ENCODE measurements at regions not wholly inside any gene's neighbourhood (a gene's known extent, or its start where the extent isn't known, plus 50 kb on each side); places are given as distances from the start of the nearest gene placed in this dataset.

DNA sequence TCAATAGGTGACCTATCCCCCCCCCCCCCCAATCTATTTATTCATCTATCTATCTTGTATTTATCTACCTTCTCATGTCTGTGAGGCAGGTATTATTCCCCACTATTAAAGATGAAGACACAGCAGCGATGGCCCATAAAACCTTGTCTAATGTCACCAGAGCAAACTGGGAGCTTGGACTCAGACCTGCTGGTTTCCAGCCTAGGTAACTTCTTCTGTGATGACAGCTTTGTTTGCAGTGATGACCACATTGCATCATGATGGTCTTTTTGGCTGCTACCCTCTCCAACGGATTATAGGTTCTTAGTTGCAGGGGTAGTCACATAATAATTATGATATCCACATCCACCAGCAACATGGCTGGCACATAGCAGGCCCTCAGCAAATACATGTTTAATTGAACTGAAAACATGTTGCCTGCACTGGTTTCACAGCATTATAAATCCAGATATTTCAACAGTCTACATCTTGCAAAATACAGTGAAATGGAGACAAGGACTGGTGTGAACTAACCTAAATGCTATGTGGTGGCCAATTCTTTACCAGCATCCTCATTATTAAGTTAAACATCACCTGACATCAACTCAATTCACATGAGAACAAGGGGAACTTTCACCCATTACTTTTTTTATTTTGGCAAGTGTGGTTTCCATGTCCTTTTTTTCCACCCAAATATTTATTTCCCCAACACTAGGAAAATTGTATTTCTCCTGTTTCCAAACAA, 712.5 kb upstream of the NRSN1 start:
- 76% methylated on average over 2 of the region's 2 CpGs for WGBS, 2 donors
- H3K9me3 ChIP-seq = no peaks in the 10 kb centered on the region
- no peak overlapping the region for H3K4me3 ChIP-seq
- intact Hi-C loops (cut with DNase I) = no loop called here
- peaks cover 0 to 15% (median 11%) of the 10 kb centered on the region in 9 donors for H3K4me1 ChIP-seq
- TF ChIP-seq, protein P1, sequence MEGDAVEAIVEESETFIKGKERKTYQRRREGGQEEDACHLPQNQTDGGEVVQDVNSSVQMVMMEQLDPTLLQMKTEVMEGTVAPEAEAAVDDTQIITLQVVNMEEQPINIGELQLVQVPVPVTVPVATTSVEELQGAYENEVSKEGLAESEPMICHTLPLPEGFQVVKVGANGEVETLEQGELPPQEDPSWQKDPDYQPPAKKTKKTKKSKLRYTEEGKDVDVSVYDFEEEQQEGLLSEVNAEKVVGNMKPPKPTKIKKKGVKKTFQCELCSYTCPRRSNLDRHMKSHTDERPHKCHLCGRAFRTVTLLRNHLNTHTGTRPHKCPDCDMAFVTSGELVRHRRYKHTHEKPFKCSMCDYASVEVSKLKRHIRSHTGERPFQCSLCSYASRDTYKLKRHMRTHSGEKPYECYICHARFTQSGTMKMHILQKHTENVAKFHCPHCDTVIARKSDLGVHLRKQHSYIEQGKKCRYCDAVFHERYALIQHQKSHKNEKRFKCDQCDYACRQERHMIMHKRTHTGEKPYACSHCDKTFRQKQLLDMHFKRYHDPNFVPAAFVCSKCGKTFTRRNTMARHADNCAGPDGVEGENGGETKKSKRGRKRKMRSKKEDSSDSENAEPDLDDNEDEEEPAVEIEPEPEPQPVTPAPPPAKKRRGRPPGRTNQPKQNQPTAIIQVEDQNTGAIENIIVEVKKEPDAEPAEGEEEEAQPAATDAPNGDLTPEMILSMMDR (IDR thresholded peaks at IDR 0.05) = no peak
- no peaks in the 10 kb centered on the region for H3K27me3 ChIP-seq
- H3K27ac ChIP-seq = peak overlapping the region in 1 of 10 donors; percentile 1
- no peak for DNase-seq
- H3K36me3 ChIP-seq = no peaks in the 10 kb centered on the region
- ATAC-seq = no peak

DNA sequence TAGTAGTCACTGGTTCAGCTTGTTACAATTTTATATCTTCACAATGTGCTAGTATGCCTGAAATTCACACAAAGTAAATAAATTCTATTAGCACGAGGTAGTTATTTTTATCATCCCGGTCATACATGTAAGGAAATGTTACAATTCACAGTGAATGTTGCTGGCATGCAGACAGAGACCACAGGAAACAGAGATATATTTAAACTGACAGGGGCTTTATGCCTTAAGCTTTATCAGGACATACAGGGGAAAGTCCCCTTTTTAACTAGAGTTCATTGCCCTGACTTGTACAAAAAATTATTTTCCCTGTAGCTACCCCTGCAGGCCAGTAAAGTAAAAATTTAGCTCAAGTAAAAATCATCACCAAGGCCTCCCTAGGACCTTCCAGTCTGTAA, 712.0 kb upstream of the NRSN1 start:
- peak in 7 of 8 donors; percentile 25 to 77 (median 65) for ATAC-seq
- Histone ChIP-seq H3K4me3 (no peak overlapping the region), H3K4me1 (peaks cover 0 to 17% (median 11%) of the 10 kb centered on the region in 9 donors), H3K36me3 (no peaks in the 10 kb centered on the region), H3K27me3 (no peaks in the 10 kb centered on the region), H3K9me3 (no peaks in the 10 kb centered on the region), H3K27ac (peak overlapping the region in 1 of 10 donors; percentile 1)
- TF ChIP-seq, protein P1 (IDR thresholded peaks at IDR 0.05) = peak in 7 of 9 donors; percentile 20 to 59 (median 39)
- intact Hi-C loops (cut with DNase I) = no loop called here
- DNase-seq = peak in 1 of 2 donors; percentile 14
- 0 to 1% methylated on average over 2 of the region's 2 CpGs for WGBS, 2 donors

DNA sequence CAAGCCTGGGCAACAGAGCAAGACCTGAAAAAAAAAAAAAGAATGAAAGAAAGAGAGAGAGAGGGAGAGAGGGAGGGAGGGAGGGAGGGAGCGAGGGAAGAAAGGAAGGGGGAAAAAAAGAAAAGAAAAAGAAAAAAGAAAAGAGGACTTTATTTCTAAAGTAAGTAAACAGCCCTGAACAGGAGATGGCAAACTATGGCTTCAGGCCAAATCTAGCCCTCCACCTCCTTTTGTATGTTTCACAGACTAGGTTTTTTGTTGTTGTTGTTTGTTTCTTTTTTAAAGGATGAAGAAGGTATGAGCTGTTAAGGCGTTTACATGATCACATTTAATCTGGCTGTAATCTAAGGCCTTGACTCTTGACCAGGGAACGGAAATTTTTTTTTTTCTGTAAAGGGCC, 711.1 kb upstream of the NRSN1 start:
- no peaks in the 10 kb centered on the region for H3K36me3 ChIP-seq
- H3K4me1 ChIP-seq = peaks cover 0 to 17% (median 11%) of the 10 kb centered on the region in 9 donors
- TF ChIP-seq, protein P1 (IDR thresholded peaks at IDR 0.05) = no peak
- H3K4me3 ChIP-seq = no peak overlapping the region
- ATAC-seq (no peak), DNase-seq (no peak)
- H3K27me3 ChIP-seq = no peaks in the 10 kb centered on the region
- no peaks in the 10 kb centered on the region for H3K9me3 ChIP-seq
- 79 to 82% methylated on average over 3 of the region's 3 CpGs for WGBS, 2 donors
- no peak overlapping the region for H3K27ac ChIP-seq
- intact Hi-C loops (cut with DNase I) = no loop called here

DNA sequence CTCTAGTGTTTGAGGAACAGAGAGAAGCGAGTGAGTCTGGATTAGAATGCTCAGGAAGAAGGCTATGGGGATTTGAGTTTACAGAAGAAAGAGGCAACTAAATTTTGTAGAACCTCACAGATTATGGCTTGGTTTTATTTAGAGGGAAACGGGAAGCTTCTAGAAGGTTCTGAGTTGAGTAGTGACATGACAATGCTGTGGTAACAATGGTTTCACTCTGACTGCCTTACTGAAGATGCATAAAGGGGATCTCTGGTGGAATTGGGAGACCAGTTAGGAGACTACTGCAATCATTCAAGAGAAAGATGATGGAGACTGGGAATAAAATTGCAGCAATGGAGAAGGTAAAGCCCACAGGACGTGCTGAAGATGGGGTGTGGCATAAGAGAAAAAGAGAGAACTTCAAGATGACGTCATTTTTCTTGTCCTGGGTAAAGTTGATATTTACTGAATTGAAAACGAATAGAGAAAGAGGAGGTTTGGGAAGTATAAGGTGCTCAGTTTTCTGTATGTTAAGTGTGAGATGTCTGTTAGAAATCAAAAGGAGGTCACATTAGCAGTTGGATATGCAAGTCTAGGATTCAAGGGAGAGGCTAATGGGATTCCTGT, 710.1 kb upstream of the NRSN1 start:
- ATAC-seq (no peak), DNase-seq (no peak)
- no peaks in the 10 kb centered on the region for H3K36me3 ChIP-seq
- H3K9me3 ChIP-seq = no peaks in the 10 kb centered on the region
- H3K27ac ChIP-seq = no peak overlapping the region
- no peak overlapping the region for H3K4me3 ChIP-seq
- H3K27me3 ChIP-seq = no peaks in the 10 kb centered on the region
- intact Hi-C loops (cut with DNase I) = no loop called here
- peaks cover 0 to 17% (median 11%) of the 10 kb centered on the region in 9 donors for H3K4me1 ChIP-seq
- 92 to 95% methylated on average over 5 of the region's 5 CpGs for WGBS, 2 donors
- TF ChIP-seq, protein P1 (IDR thresholded peaks at IDR 0.05) = no peak
